Fibroblast of villous mesenchyme (primary cell): ENCODE measurements at regions not wholly inside any gene's neighbourhood (a gene's known extent, or its start where the extent isn't known, plus 50 kb on each side); places are given as distances from the start of the nearest gene placed in this dataset.

Experiments
- DNase-seq: peaks from one replicate; pipeline ENCODE4 v3.0.0-alpha.2; 2010; ENCODE audit warnings: low read depth
- H3K4me3 ChIP-seq: 2 replicates; pipeline ENCODE4 v1.5.1; 2011; ENCODE audit warnings: low read depth, mild to moderate bottlenecking, low read length
- CTCF ChIP-seq: IDR thresholded peaks from 2 replicates; pipeline ENCODE4 v1.5.1; 2012; ENCODE audit warnings: low read depth, mild to moderate bottlenecking, low read length; ENCODE audit not compliant: insufficient read depth

GRCh38 chr16:73286346-73287267, 238.7 kb upstream of the ZFHX3 start:
- no peak for TF ChIP-seq CTCF
- H3K4me3 ChIP-seq, result no peak overlapping the region
- no peak for DNase-seq

- DNase-seq, result no peak
- no peak for TF ChIP-seq CTCF
- no peak overlapping the region for H3K4me3 ChIP-seq
These were observed 237.7 kb upstream of the ZFHX3 start for GRCh38 chr16:73285436-73286201.

- DNase-seq, result no peak
- H3K4me3 ChIP-seq, result no peak overlapping the region
- TF ChIP-seq CTCF, result no peak
These were observed 232.5 kb upstream of the ZFHX3 start for GRCh38 chr16:73280388-73280787.

GRCh38 chr16:73279451-73279850, 231.5 kb upstream of the ZFHX3 start:
- TF ChIP-seq CTCF, result no peak
- no peak for DNase-seq
- no peak overlapping the region for H3K4me3 ChIP-seq

GRCh38 chr16:73277071-73277470, 229.1 kb upstream of the ZFHX3 start:
- no peak for DNase-seq
- no peak overlapping the region for H3K4me3 ChIP-seq
- no peak for TF ChIP-seq CTCF

- no peak for TF ChIP-seq CTCF
- DNase-seq, result no peak
- no peak overlapping the region for H3K4me3 ChIP-seq
These were observed 227.5 kb upstream of the ZFHX3 start for GRCh38 chr16:73275448-73275847.
